Hepatocyte (in vitro differentiated cells): ENCODE measurements at regions not wholly inside any gene's neighbourhood (a gene's known extent, or its start where the extent isn't known, plus 50 kb on each side); places are given as distances from the start of the nearest gene placed in this dataset.
A peak's percentile ranks its signal among the peaks of the same experiment; 100 is the strongest.
"Not testable (repeated sequence)": the region's sequence is repeated elsewhere in the genome, so short reads cannot be mapped to it uniquely, and the experiment has no call there.

Experiments used
- DNase-seq: peaks from one replicate; pipeline ENCODE4 v3.0.0-alpha.2; 2016; ENCODE audit warnings: low spot score
- H2AFZ ChIP-seq: fragments of 200-600 bp; sonication (generic); 2 replicates; pipeline ENCODE4 v1.6.0; 2016; ENCODE audit warnings: antibody characterized with exemption, mild to moderate bottlenecking
- H3K27ac ChIP-seq: fragments of 200-600 bp; sonication (generic); 2 replicates; pipeline ENCODE4 v1.5.1; 2016; ENCODE audit warnings: mild to moderate bottlenecking
- H3K27me3 ChIP-seq: fragments of 200-600 bp; sonication (generic); 2 replicates; pipeline ENCODE4 v1.6.1; 2016
- H3K36me3 ChIP-seq: fragments of 200-600 bp; sonication (generic); replicated peaks from 2 replicates; pipeline ENCODE4 v1.5.1; 2016; ENCODE audit warnings: low read depth; ENCODE audit not compliant: insufficient read depth
- H3K4me1 ChIP-seq: fragments of 200-600 bp; sonication (generic); 2 replicates; pipeline ENCODE4 v1.5.1; 2016; ENCODE audit warnings: mild to moderate bottlenecking, moderate library complexity; ENCODE audit not compliant: insufficient read depth
- H3K4me2 ChIP-seq: fragments of 200-600 bp; sonication (generic); 2 replicates; pipeline ENCODE4 v1.6.0; 2016
- H3K4me3 ChIP-seq: fragments of 200-600 bp; sonication (generic); 2 replicates; pipeline ENCODE4 v1.5.1; 2016; ENCODE audit warnings: mild to moderate bottlenecking
- H3K79me2 ChIP-seq: fragments of 200-600 bp; sonication (generic); 2 replicates; pipeline ENCODE4 v1.6.0; 2017; ENCODE audit warnings: mild to moderate bottlenecking
- H3K9me2 ChIP-seq: fragments of 200-600 bp; sonication (generic); replicated peaks from 2 replicates; pipeline ENCODE4 v1.6.0; 2017; ENCODE audit warnings: mild to moderate bottlenecking; ENCODE audit not compliant: insufficient read depth
- H3K9me3 ChIP-seq: fragments of 200-600 bp; sonication (generic); 2 replicates; pipeline ENCODE4 v1.5.1; 2016; ENCODE audit warnings: low read depth, mild to moderate bottlenecking
- H4K20me1 ChIP-seq: fragments of 200-600 bp; sonication (generic); 2 replicates; pipeline ENCODE4 v1.6.0; 2016; ENCODE audit warnings: mild to moderate bottlenecking; ENCODE audit not compliant: insufficient read depth, poor library complexity, severe bottlenecking
- CTCF ChIP-seq: fragments of 200-600 bp; sonication (generic); IDR thresholded peaks from 2 replicates; pipeline ENCODE4 v1.5.1; 2016; ENCODE audit warnings: antibody characterized with exemption, mild to moderate bottlenecking; ENCODE audit not compliant: poor library complexity
- EZH2 ChIP-seq: fragments of 200-600 bp; sonication (generic); IDR thresholded peaks from 2 replicates; pipeline ENCODE4 v1.6.1; 2016; ENCODE audit warnings: antibody characterized with exemption, mild to moderate bottlenecking, borderline replicate concordance
- EZH2phosphoT487 ChIP-seq: fragments of 200-600 bp; sonication (generic); IDR thresholded peaks from one replicate; pipeline ENCODE4 v1.6.1; 2018; ENCODE audit warnings: antibody characterized with exemption, mild to moderate bottlenecking, low read depth, moderate library complexity; ENCODE audit not compliant: unreplicated experiment, severe bottlenecking
- WGBS: methylation state at CpG from one replicate; pipeline ENCODE4 v1.1.6; 2016; ENCODE audit warnings: low lambda C conversion rate; ENCODE audit errors: missing lambda C conversion rate; 5-methylcytosine and 5-hydroxymethylcytosine counted together

- no peaks in the 10 kb centered on the region for H3K9me2 ChIP-seq
- H3K4me1 ChIP-seq: peaks cover 4% of the 10 kb centered on the region
- H3K36me3 ChIP-seq: no peaks in the 10 kb centered on the region
- H3K27me3 ChIP-seq: no peaks in the 10 kb centered on the region
- WGBS: 63% methylated on average over 5 of the region's 5 CpGs
- H3K27ac ChIP-seq: peak overlapping the region; percentile 3
- H3K4me2 ChIP-seq: no peak overlapping the region
- H3K4me3 ChIP-seq: no peak overlapping the region
- no peaks in the 10 kb centered on the region for H3K79me2 ChIP-seq
- no peaks in the 10 kb centered on the region for H3K9me3 ChIP-seq
- no peaks in the 10 kb centered on the region for H4K20me1 ChIP-seq
- peak; percentile 51 for DNase-seq
- TF ChIP-seq EZH2 (no peak), CTCF (peak; percentile 73)
- H2AFZ ChIP-seq: no peak overlapping the region
These were observed 76.9 kb upstream of the PSMA6 start for GRCh38 chr14:35215110-35215813.

GRCh38 chr14:35218176-35218575, 74.0 kb upstream of the PSMA6 start:
- not testable (repeated sequence) for H3K36me3 ChIP-seq

GRCh38 chr14:35218963-35219362, 73.2 kb upstream of the PSMA6 start:
- Histone ChIP-seq H4K20me1 (no peaks in the 10 kb centered on the region), H3K36me3 (no peaks in the 10 kb centered on the region), H3K79me2 (no peaks in the 10 kb centered on the region), H3K27ac (no peak overlapping the region), H3K27me3 (no peaks in the 10 kb centered on the region), H2AFZ (no peak overlapping the region), H3K4me2 (no peak overlapping the region), H3K9me3 (no peaks in the 10 kb centered on the region), H3K4me1 (peaks cover 4% of the 10 kb centered on the region), H3K4me3 (no peak overlapping the region), H3K9me2 (no peaks in the 10 kb centered on the region)
- 100% methylated on average over 6 of the region's 6 CpGs for WGBS
- TF ChIP-seq CTCF (no peak), EZH2 (no peak), EZH2phosphoT487 (no peak)
- DNase-seq: no peak

More at GRCh38 chr14:35218176-35218575, 74.0 kb upstream of the PSMA6 start:
- H3K9me2 ChIP-seq, H3K4me3 ChIP-seq, H4K20me1 ChIP-seq, H3K9me3 ChIP-seq, H3K4me2 ChIP-seq, H3K4me1 ChIP-seq, H3K79me2 ChIP-seq, H3K27ac ChIP-seq, H2AFZ ChIP-seq, DNase-seq, H3K27me3 ChIP-seq: not testable (repeated sequence)
- WGBS: 100% methylated on average over 2 of the region's 2 CpGs

- no peak for DNase-seq
- Histone ChIP-seq H2AFZ (no peak overlapping the region), H3K9me3 (no peaks in the 10 kb centered on the region), H4K20me1 (no peaks in the 10 kb centered on the region), H3K79me2 (no peaks in the 10 kb centered on the region), H3K9me2 (no peaks in the 10 kb centered on the region), H3K27me3 (no peaks in the 10 kb centered on the region), H3K4me3 (no peak overlapping the region), H3K4me1 (no peaks in the 10 kb centered on the region), H3K36me3 (no peaks in the 10 kb centered on the region), H3K4me2 (no peak overlapping the region), H3K27ac (no peak overlapping the region)
- TF ChIP-seq EZH2phosphoT487 (no peak), EZH2 (no peak), CTCF (no peak)
- WGBS: 100% methylated on average over 3 of the region's 3 CpGs
These were observed 72.0 kb upstream of the PSMA6 start for GRCh38 chr14:35220027-35220676.
